GM19035 (cell line): ENCODE measurements at regions not wholly inside any gene's neighbourhood (a gene's known extent, or its start where the extent isn't known, plus 50 kb on each side); places are given as distances from the start of the nearest gene placed in this dataset.
"Not testable (repeated sequence)": the region's sequence is repeated elsewhere in the genome, so short reads cannot be mapped to it uniquely, and the experiment has no call there.

Source experiments
- ATAC-seq: cut with Tn5 transposase; IDR thresholded peaks from one replicate; pipeline ENCODE4 v1.9.1; 2021; ENCODE audit not compliant: unreplicated experiment

- ATAC-seq, result no peak
These were observed 76.9 kb upstream of the EED start for GRCh38 chr11:86167499-86168164.

GRCh38 chr11:86166287-86166686, 78.3 kb upstream of the EED start:
- not testable (repeated sequence) for ATAC-seq

GRCh38 chr11:86164106-86164505, 80.4 kb upstream of the EED start:
- ATAC-seq, result no peak

- ATAC-seq, result not testable (repeated sequence)
These were observed 81.2 kb upstream of the EED start for GRCh38 chr11:86163221-86163876.

- ATAC-seq, result no peak
These were observed 82.3 kb upstream of the EED start for GRCh38 chr11:86162239-86162638.

GRCh38 chr11:86161837-86162236, 82.7 kb upstream of the EED start:
- no peak for ATAC-seq

- no peak for ATAC-seq
These were observed 83.2 kb upstream of the EED start for GRCh38 chr11:86161336-86161735.

GRCh38 chr11:86160541-86161149, 83.9 kb upstream of the EED start:
- ATAC-seq, result no peak

- no peak for ATAC-seq
These were observed 85.0 kb upstream of the EED start for GRCh38 chr11:86159581-86159891.

- ATAC-seq, result no peak
These were observed 85.6 kb upstream of the EED start for GRCh38 chr11:86158704-86159580.

- no peak for ATAC-seq
These were observed 86.7 kb upstream of the EED start for GRCh38 chr11:86157797-86158378.

- ATAC-seq, result no peak
These were observed 87.6 kb upstream of the PICALM start for GRCh38 chr11:86156397-86156955.

- no peak for ATAC-seq
These were observed 86.4 kb upstream of the PICALM start for GRCh38 chr11:86155200-86155844.

- no peak for ATAC-seq
These were observed 84.6 kb upstream of the PICALM start for GRCh38 chr11:86153439-86153838.

- ATAC-seq, result no peak
These were observed 84.0 kb upstream of the PICALM start for GRCh38 chr11:86152901-86153300.

- peak; percentile 22 for ATAC-seq
These were observed 83.3 kb upstream of the PICALM start for GRCh38 chr11:86152006-86152862.

- peak; percentile 45 for ATAC-seq
These were observed 82.5 kb upstream of the PICALM start for GRCh38 chr11:86151174-86152005.

GRCh38 chr11:86150847-86151173, 81.9 kb upstream of the PICALM start:
- ATAC-seq, result no peak

- no peak for ATAC-seq
These were observed 80.9 kb upstream of the PICALM start for GRCh38 chr11:86149792-86150191.
